Left hindlimb (tissue), 1 donor: ENCODE measurements at regions not wholly inside any gene's neighbourhood (a gene's known extent, or its start where the extent isn't known, plus 50 kb on each side); places are given as distances from the start of the nearest gene placed in this dataset.

Experiments
- DNase-seq: peaks from one replicate; pipeline ENCODE4 v3.0.0-alpha.2; 2018

GRCh38 chr11:90912631-90913030 is 689.8 kb upstream of the CHORDC1 start:
- DNase-seq = no peak

DNA sequence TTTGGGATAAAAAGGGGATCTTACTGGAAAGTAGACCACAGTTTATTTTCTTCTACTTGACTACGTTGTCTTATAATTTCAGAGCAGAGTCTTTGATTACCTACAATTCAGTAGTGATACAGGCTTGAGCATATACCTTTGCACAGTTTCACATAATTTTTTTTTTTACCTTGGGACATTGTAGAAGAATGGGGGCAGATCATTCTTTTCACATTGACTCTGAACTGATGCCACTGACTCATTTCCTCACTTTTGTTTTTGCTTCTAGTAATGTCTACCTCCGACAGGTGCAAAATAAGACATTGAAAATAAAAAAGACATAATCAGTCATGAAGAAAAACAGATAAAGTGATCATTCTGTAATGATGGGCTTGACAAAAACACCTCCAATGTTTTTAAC is 688.3 kb upstream of the CHORDC1 start:
- no peak for DNase-seq

DNA sequence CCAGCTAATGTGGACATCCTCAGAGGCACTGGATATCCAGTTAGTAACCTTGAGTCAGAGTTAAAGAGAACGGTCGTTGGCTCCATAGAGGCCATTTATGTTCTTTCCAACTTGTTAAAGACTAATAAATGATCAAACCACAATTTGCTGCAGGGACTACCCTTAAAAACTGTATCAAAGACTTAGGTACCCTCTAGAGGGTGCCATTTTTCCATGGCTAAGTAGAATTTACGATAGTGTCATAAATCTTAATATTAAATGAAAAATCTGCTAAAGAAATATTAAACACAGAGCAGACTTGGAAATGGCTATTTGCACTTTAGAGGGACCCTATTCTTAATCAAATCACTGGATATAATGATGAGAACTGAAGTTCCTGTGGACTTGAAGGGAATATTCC is 685.2 kb upstream of the CHORDC1 start:
- DNase-seq = no peak

DNA sequence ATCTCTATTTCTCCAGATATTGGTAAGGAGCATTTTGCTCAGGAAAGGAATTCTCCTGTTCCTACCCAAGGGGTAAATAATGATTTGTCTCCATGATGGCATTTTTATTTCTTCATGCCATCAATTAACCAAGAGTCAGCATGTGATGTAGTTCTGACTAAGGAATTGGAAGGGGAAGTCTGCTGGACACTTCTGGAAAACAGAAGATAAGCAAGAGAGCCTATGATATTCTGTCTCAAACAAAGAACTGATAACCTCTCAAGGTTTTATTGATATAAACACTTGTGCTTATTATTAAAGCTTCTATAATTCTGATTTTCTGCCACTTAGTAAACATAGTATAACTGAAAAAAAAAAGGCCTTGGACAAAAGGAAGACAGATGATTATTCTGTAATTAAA is 673.0 kb upstream of the CHORDC1 start:
- DNase-seq = no peak

DNA sequence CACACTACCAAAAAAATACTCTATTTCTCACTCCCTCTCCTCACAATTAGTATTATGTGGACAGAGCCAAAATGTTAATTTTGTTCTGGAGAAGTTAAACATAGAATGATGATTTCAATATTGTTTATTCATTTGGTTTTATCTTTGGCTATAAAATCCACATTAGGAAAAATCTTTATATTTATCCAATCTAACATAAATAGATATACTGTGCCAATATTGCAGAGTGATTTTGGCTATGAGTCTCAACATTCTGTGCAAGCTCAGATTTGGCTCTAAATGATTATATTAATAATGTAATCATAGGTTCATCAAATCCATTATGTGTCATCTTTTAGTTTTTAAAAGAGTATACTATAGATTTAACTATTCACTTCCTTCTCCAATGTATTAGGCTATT is 667.5 kb upstream of the CHORDC1 start:
- no peak for DNase-seq

DNA sequence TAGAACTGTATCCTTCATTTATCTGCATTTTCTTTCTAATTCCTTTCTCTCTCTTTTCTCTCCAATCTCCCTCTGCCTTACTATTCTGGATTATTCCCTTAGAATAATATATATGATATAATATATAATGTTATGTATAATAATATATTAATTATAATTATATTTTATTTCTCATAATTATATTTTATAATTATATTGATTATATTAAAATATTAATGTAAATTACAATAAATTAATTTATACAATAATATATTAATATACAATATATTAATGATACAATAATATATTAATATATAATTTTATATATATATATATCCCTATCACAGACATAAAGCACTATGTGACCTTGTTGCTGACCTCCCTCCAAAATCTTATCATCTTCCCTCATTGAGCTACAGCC is 661.3 kb upstream of the CHORDC1 start:
- DNase-seq = no peak

- DNase-seq = no peak
These were observed 652.1 kb upstream of the CHORDC1 start for GRCh38 chr11:90874986-90875385.

GRCh38 chr11:90874281-90874680 is 651.4 kb upstream of the CHORDC1 start:
- DNase-seq = no peak

DNA sequence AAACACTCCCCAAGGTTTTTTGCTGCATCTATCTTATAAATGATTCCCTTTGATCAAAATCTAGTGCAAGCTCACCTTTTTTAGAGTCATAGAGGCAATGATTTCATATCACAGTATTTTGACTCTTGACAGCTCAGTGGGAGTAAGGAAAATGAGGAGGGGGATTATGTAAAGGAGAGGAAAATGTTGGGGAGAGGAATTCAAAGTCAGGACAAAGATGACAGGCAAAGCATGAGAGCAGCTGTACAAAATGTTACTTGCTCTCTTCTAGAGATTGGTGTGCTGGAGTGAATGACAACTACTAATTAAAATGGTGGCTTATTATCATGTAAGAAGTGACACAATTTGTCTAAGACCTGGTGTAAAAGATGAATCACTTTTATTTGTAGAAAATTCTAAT is 644.6 kb upstream of the CHORDC1 start:
- no peak for DNase-seq

- DNase-seq = no peak
These were observed 633.9 kb upstream of the CHORDC1 start for GRCh38 chr11:90856790-90857189.

- DNase-seq = no peak
These were observed 632.7 kb upstream of the CHORDC1 start for GRCh38 chr11:90855531-90855930.

GRCh38 chr11:90851196-90851595 is 628.3 kb upstream of the CHORDC1 start:
- DNase-seq = no peak

DNA sequence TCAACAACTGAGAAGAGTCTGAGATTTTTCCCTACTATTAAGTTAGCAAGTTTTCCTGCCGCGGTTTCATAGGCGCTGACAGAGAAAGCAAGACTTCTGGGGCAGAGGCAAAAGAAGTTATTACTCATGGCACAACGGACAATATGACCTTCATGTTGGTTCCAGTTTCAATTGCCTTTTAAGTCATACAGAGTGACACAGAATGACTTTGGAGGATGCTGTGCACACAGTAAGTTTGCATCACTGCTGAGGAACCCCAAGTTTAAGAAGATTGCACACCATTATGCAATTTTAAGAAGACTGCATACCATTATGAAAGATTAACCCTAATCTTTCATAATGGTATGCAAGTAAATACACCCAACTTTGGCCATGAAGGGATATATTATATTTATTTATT is 626.5 kb upstream of the CHORDC1 start:
- no peak for DNase-seq

DNA sequence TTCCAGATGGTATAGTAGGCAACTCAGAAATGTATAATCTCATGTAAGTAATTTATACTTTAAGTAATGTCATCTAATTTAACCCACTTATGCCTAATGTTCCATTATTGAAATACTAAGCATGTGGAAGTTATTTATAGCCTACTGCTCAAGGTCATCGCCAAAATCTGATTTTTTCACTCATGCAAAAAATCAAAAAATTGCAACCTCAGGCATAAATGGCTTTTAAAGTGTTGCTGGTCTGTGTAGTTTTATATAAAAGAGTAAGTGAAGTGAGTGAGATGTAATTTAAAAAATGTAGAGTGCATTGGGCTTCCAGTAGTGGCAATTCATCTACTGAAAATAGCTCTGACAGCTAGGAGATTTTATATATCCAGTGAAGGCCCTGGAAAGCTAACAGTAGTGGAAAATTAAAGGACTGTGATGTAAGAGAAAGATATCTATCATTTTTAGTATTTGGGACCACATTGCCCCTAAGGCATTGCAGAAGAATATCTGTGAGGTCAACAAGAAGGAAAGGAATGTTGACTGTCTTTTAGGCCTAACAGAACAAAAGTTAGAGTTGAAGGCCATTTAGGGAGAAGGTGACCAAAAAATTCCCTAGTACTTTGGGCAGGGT is 624.5 kb upstream of the CHORDC1 start:
- no peak for DNase-seq

- DNase-seq = no peak
These were observed 623.8 kb upstream of the CHORDC1 start for GRCh38 chr11:90846628-90847027.

- DNase-seq = no peak
These were observed 623.0 kb upstream of the CHORDC1 start for GRCh38 chr11:90845799-90846198.

- no peak for DNase-seq
These were observed 622.3 kb upstream of the CHORDC1 start for GRCh38 chr11:90845126-90845525.

DNA sequence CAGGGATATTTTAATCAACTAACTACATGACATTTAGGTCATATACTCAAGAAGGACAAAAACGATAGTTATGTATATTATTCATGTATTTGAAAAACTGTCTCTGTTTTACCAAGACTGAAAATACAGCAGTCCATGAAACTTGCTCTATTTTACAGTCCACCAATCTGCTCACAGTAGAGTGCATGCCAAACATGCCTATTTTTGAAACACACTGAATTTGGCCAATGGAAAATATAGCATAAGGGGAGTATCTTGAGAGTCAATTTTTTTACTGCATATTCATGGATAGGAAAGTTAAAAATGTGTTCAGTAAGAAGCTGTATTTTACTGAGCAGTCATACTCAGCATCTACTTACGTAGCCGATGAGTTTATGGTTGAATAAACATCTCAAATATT is 621.2 kb upstream of the CHORDC1 start:
- DNase-seq = no peak

GRCh38 chr11:90842681-90843080 is 619.8 kb upstream of the CHORDC1 start:
- DNase-seq = no peak

- no peak for DNase-seq
These were observed 617.2 kb upstream of the CHORDC1 start for GRCh38 chr11:90840071-90840470.

GRCh38 chr11:90836031-90836430 is 613.2 kb upstream of the CHORDC1 start:
- no peak for DNase-seq

GRCh38 chr11:90823446-90823845 is 600.6 kb upstream of the CHORDC1 start:
- no peak for DNase-seq

GRCh38 chr11:90822996-90823395 is 600.1 kb upstream of the CHORDC1 start:
- no peak for DNase-seq

- no peak for DNase-seq
These were observed 595.4 kb upstream of the CHORDC1 start for GRCh38 chr11:90818196-90818745.

DNA sequence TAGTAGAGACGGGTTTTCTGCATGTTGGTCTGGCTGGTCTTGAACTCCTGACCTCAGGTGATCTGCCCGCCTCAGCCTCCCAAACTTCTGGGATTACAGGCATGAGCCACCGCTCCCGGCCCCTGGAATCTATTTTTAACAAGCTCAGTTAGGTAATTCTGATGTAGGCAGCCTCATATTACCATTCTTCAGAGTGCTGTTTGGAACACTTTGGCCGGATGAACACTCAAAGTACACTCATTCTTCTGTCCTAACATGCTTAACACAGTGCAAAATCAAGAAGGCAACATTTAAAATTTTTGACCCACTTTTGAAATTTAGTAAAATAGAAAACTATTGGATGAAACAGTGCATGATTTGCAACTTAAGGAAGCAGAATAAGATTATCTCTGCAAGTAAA is 586.7 kb upstream of the CHORDC1 start:
- DNase-seq = no peak
